IMR-90 (cell line): ENCODE measurements at regions not wholly inside any gene's neighbourhood (a gene's known extent, or its start where the extent isn't known, plus 50 kb on each side); places are given as distances from the start of the nearest gene placed in this dataset.

ENCODE experiments used
- ATAC-seq: fragments of 200-7000 bp; cut with Tn5 transposase; 2 replicates; pipeline ENCODE4 v1.9.1; 2020; ENCODE audit warnings: low read depth, mild to moderate bottlenecking, moderate library complexity
- BruUV-seq: library from RNA; stranded (reverse); fragments of 400-500 nt; replicated peaks from 2 replicates; lab custom pipeline; 2021; lab: Mats Ljungman, UMichigan
- CTCF ChIA-PET: fragments of 300-600 bp; formaldehyde crosslinking; extraction: SDS; loops from one replicate; lab custom pipeline; 2021; ENCODE audit warnings: antibody characterized with exemption; lab: Yijun Ruan, JAX
- POLR2A ChIA-PET: fragments of 300-600 bp; sonication (Branson Sonifier 250); formaldehyde crosslinking; loops from one replicate; lab custom pipeline; 2022; ENCODE audit warnings: antibody characterized with exemption; ENCODE audit not compliant: unreplicated experiment; lab: Charles Lee
- DNase-seq: peaks from one replicate; pipeline ENCODE4 v3.0.0; 2013
- H2AFZ ChIP-seq: replicated peaks from 2 replicates; pipeline ENCODE3; 2013; ENCODE audit warnings: low read length, mild to moderate bottlenecking; ENCODE audit not compliant: poor library complexity
- H2AK5ac ChIP-seq: 2 replicates; pipeline ENCODE4 v1.6.1; 2013; ENCODE audit warnings: low read depth, low read length, inconsistent platforms
- H2AK9ac ChIP-seq: replicated peaks from 2 replicates; pipeline ENCODE3; 2013; ENCODE audit warnings: mild to moderate bottlenecking, low read depth, low read length, moderate library complexity; ENCODE audit not compliant: poor library complexity
- H2BK120ac ChIP-seq: 2 replicates; pipeline ENCODE4 v1.6.1; 2013; ENCODE audit warnings: low read depth, low read length, inconsistent platforms
- H2BK15ac ChIP-seq: 3 replicates; pipeline ENCODE4 v1.6.1; 2013; ENCODE audit warnings: low read depth, low read length, inconsistent platforms
- H2BK20ac ChIP-seq: 2 replicates; pipeline ENCODE4 v1.6.1; 2013; ENCODE audit warnings: low read depth, mild to moderate bottlenecking, inconsistent platforms, low read length, moderate library complexity
- H2BK5ac ChIP-seq: 2 replicates; pipeline ENCODE4 v1.6.1; 2013; ENCODE audit warnings: mild to moderate bottlenecking, low read depth, low read length, inconsistent platforms; ENCODE audit not compliant: poor library complexity, severe bottlenecking
- H3K14ac ChIP-seq: replicated peaks from 2 replicates; pipeline ENCODE4 v1.6.1; 2013; ENCODE audit warnings: low read depth, low read length, inconsistent platforms
- H3K18ac ChIP-seq: 2 replicates; pipeline ENCODE4 v1.6.1; 2013; ENCODE audit warnings: low read depth, low read length, control low read depth
- H3K23ac ChIP-seq: 2 replicates; pipeline ENCODE4 v1.6.1; 2013; ENCODE audit warnings: low read depth, low read length, inconsistent platforms
- H3K27ac ChIP-seq: 2 replicates; pipeline ENCODE4 v1.5.1; 2013; ENCODE audit warnings: mild to moderate bottlenecking, control low read depth, low read length; ENCODE audit not compliant: insufficient read depth
- H3K27me3 ChIP-seq: 2 replicates; pipeline ENCODE4 v1.6.1; 2013; ENCODE audit warnings: low read length; ENCODE audit not compliant: control insufficient read depth, insufficient read depth
- H3K36me3 ChIP-seq: 2 replicates; pipeline ENCODE4 v1.6.1; 2013; ENCODE audit warnings: low read length, mixed read lengths; ENCODE audit not compliant: control insufficient read depth, insufficient read depth
- H3K4ac ChIP-seq: 2 replicates; pipeline ENCODE4 v1.6.1; 2013; ENCODE audit warnings: low read depth, low read length, inconsistent platforms
- H3K4me1 ChIP-seq: 2 replicates; pipeline ENCODE4 v1.6.1; 2013; ENCODE audit warnings: low read length, mixed read lengths; ENCODE audit not compliant: control insufficient read depth, insufficient read depth
- H3K4me2 ChIP-seq: 2 replicates; pipeline ENCODE4 v1.6.1; 2013; ENCODE audit warnings: low read depth, mild to moderate bottlenecking, control low read depth, low read length, moderate library complexity
- H3K4me3 ChIP-seq: 2 replicates; pipeline ENCODE4 v1.5.1; 2013; ENCODE audit warnings: low read depth, mild to moderate bottlenecking, control low read depth, low read length, moderate library complexity; ENCODE audit not compliant: insufficient read depth
- H3K56ac ChIP-seq: 2 replicates; pipeline ENCODE4 v1.6.1; 2013; ENCODE audit warnings: low read length, inconsistent platforms; ENCODE audit not compliant: insufficient read depth; ENCODE audit errors: extremely low read depth
- H3K79me1 ChIP-seq, 2 experiments: 2 replicates each; pipeline ENCODE4 v1.6.1; 2013; ENCODE audit warnings: low read length in 2 of 2, inconsistent platforms in 1 of 2, low read depth in 1 of 2
- H3K9ac ChIP-seq: 2 replicates; pipeline ENCODE4 v1.6.1; 2013; ENCODE audit warnings: low read depth, low read length, control low read depth
- H3K9me1 ChIP-seq: 2 replicates; pipeline ENCODE4 v1.6.1; 2013; ENCODE audit warnings: low read length, inconsistent platforms; ENCODE audit not compliant: insufficient read depth
- H3K9me3 ChIP-seq: 2 replicates; pipeline ENCODE4 v1.6.1; 2013; ENCODE audit warnings: low read length; ENCODE audit not compliant: control insufficient read depth, insufficient read depth
- H4K20me1 ChIP-seq: 2 replicates; pipeline ENCODE4 v1.6.1; 2013; ENCODE audit warnings: low read length, inconsistent platforms; ENCODE audit not compliant: insufficient read depth
- H4K5ac ChIP-seq: 2 replicates; pipeline ENCODE4 v1.6.1; 2013; ENCODE audit warnings: mild to moderate bottlenecking, low read depth, low read length, control low read depth
- H4K8ac ChIP-seq, 2 experiments: 2 replicates each; pipeline ENCODE4 v1.6.1; 2013; ENCODE audit warnings: low read depth in 2 of 2, low read length in 2 of 2, control low read depth in 1 of 2, inconsistent platforms in 1 of 2
- H4K91ac ChIP-seq: 2 replicates; pipeline ENCODE4 v1.6.1; 2013; ENCODE audit warnings: low read depth, low read length, inconsistent platforms; ENCODE audit not compliant: insufficient read depth
- BHLHE40 ChIP-seq: fragments of 150-350 bp; IDR thresholded peaks from 2 replicates; pipeline ENCODE4 v1.6.1; 2016; ENCODE audit warnings: mild to moderate bottlenecking, low read depth, low read length
- CEBPB ChIP-seq: IDR thresholded peaks from 2 replicates; pipeline ENCODE4 v1.6.1; 2012; ENCODE audit warnings: low read depth, low read length, improper control_type of control experiment
- CHD1 ChIP-seq: IDR thresholded peaks from 2 replicates; pipeline ENCODE4 v1.6.1; 2012; ENCODE audit warnings: low read depth, low read length, improper control_type of control experiment
- FOS ChIP-seq: fragments of 150-350 bp; IDR thresholded peaks from 2 replicates; pipeline ENCODE4 v1.6.1; 2016; ENCODE audit warnings: low read depth, low read length
- MAFK ChIP-seq: IDR thresholded peaks from 2 replicates; pipeline ENCODE4 v1.6.1; 2012; ENCODE audit warnings: low read depth, low read length, improper control_type of control experiment
- MAZ ChIP-seq: IDR thresholded peaks from 2 replicates; pipeline ENCODE4 v1.6.1; 2012; ENCODE audit warnings: low read depth, mild to moderate bottlenecking, low read length, improper control_type of control experiment, moderate library complexity, borderline replicate concordance
- MXI1 ChIP-seq: IDR thresholded peaks from 2 replicates; pipeline ENCODE4 v1.6.1; 2012; ENCODE audit warnings: low read depth, mild to moderate bottlenecking, low read length, moderate library complexity, borderline replicate concordance
- NFE2L2 ChIP-seq: fragments of 150-350 bp; IDR thresholded peaks from 2 replicates; pipeline ENCODE4 v1.6.1; 2016; ENCODE audit warnings: low read depth, mild to moderate bottlenecking, low read length
- POLR2A ChIP-seq: IDR thresholded peaks from 2 replicates; pipeline ENCODE4 v1.6.1; 2012; ENCODE audit warnings: mild to moderate bottlenecking, low read depth, low read length
- RAD21 ChIP-seq: IDR thresholded peaks from 2 replicates; pipeline ENCODE4 v1.6.1; 2012; ENCODE audit warnings: low read length, improper control_type of control experiment
- RCOR1 ChIP-seq: IDR thresholded peaks from 2 replicates; pipeline ENCODE4 v1.6.1; 2012; ENCODE audit warnings: mild to moderate bottlenecking, low read length, improper control_type of control experiment; ENCODE audit not compliant: insufficient replicate concordance
- RFX5 ChIP-seq: IDR thresholded peaks from 2 replicates; pipeline ENCODE4 v1.8.0; 2012; ENCODE audit warnings: low read depth, mild to moderate bottlenecking, low read length, moderate library complexity
- SMC3 ChIP-seq: fragments of 150-350 bp; IDR thresholded peaks from 2 replicates; pipeline ENCODE4 v1.6.1; 2016; ENCODE audit warnings: low read depth, mild to moderate bottlenecking, antibody characterized with exemption, low read length, moderate library complexity
- dilution Hi-C: fragments of 300-500 bp; cut with HindIII; formaldehyde crosslinking; loops from one replicate; pipeline ENCODE4 v1.14.3; 2018; ENCODE audit warnings: low sequenced_read_pairs; ENCODE audit not compliant: unreplicated experiment
- in situ Hi-C: fragments of 300-500 bp; cut with MboI; formaldehyde crosslinking; loops from 3 replicates; pipeline ENCODE4 v1.14.3; 2019; ENCODE audit warnings: low sequenced_read_pairs, inconsistent platforms, mixed read lengths
- intact Hi-C: fragments of 100-400 bp; cut with micrococcal nuclease; formaldehyde crosslinking; loops from 2 replicates; pipeline ENCODE4 v1.10.0; 2022
- TF ChIP-seq, protein P1 (sequence below): fragments of 150-350 bp; IDR thresholded peaks from 2 replicates; pipeline ENCODE4 v1.6.1; 2016; ENCODE audit warnings: low read depth, mild to moderate bottlenecking, low read length, moderate library complexity, borderline replicate concordance
- TF ChIP-seq, protein P2 (sequence below): conservative IDR thresholded peaks from 2 replicates; pipeline ENCODE4 v1.5.1; 2012; ENCODE audit warnings: mild to moderate bottlenecking, low read depth, low read length, improper control_type of control experiment
- TF ChIP-seq, protein P3 (sequence below): fragments of 150-350 bp; IDR thresholded peaks from 2 replicates; pipeline ENCODE4 v1.6.1; 2017; ENCODE audit warnings: mild to moderate bottlenecking, antibody characterized with exemption, low read length, low read depth

- Histone ChIP-seq H2BK120ac (no peak overlapping the region), H3K4ac (no peak overlapping the region), H4K20me1 (no peaks in the 10 kb centered on the region), H3K4me1 (no peaks in the 10 kb centered on the region), H3K27ac (no peak overlapping the region), H4K91ac (no peak overlapping the region), H3K14ac (no peak overlapping the region), H2AFZ (no peak overlapping the region), H2AK5ac (no peak overlapping the region), H2BK5ac (no peak overlapping the region), H3K4me3 (no peak overlapping the region), H2BK15ac (no peak overlapping the region), H3K23ac (no peak overlapping the region), H3K36me3 (no peaks in the 10 kb centered on the region), H4K8ac (no peak overlapping the region), H3K18ac (no peak overlapping the region), H3K56ac (no peak overlapping the region), H2AK9ac (no peak overlapping the region), H4K5ac (no peak overlapping the region), H2BK20ac (no peak overlapping the region), H3K9ac (no peak overlapping the region), H3K27me3 (no peaks in the 10 kb centered on the region), H3K9me3 (no peaks in the 10 kb centered on the region; the same call in 1 of the 2 replicates), H3K9me1 (no peaks in the 10 kb centered on the region), H3K4me2 (no peak overlapping the region), H3K79me1 (no peaks in the 10 kb centered on the region)
- ChIA-PET CTCF (no interaction called here), POLR2A (no interaction called here)
- dilution Hi-C loops (no loop called here), in situ Hi-C loops (no loop called here), intact Hi-C loops (no loop called here)
- BruUV-seq = no TSS peak
- DNase-seq (no peak), ATAC-seq (no peak)
- no peak for TF ChIP-seq FOS
- TF ChIP-seq CHD1 = no peak
- no peak for TF ChIP-seq RCOR1
- no peak for TF ChIP-seq MAFK
- TF ChIP-seq NFE2L2 = no peak
- TF ChIP-seq CEBPB = no peak
- no peak for TF ChIP-seq MXI1
- TF ChIP-seq, protein P1, sequence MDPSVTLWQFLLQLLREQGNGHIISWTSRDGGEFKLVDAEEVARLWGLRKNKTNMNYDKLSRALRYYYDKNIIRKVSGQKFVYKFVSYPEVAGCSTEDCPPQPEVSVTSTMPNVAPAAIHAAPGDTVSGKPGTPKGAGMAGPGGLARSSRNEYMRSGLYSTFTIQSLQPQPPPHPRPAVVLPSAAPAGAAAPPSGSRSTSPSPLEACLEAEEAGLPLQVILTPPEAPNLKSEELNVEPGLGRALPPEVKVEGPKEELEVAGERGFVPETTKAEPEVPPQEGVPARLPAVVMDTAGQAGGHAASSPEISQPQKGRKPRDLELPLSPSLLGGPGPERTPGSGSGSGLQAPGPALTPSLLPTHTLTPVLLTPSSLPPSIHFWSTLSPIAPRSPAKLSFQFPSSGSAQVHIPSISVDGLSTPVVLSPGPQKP = no peak
- TF ChIP-seq, protein P2, sequence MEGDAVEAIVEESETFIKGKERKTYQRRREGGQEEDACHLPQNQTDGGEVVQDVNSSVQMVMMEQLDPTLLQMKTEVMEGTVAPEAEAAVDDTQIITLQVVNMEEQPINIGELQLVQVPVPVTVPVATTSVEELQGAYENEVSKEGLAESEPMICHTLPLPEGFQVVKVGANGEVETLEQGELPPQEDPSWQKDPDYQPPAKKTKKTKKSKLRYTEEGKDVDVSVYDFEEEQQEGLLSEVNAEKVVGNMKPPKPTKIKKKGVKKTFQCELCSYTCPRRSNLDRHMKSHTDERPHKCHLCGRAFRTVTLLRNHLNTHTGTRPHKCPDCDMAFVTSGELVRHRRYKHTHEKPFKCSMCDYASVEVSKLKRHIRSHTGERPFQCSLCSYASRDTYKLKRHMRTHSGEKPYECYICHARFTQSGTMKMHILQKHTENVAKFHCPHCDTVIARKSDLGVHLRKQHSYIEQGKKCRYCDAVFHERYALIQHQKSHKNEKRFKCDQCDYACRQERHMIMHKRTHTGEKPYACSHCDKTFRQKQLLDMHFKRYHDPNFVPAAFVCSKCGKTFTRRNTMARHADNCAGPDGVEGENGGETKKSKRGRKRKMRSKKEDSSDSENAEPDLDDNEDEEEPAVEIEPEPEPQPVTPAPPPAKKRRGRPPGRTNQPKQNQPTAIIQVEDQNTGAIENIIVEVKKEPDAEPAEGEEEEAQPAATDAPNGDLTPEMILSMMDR = no peak
- TF ChIP-seq SMC3 = no peak
- no peak for TF ChIP-seq BHLHE40
- no peak for TF ChIP-seq RFX5
- no peak for TF ChIP-seq RAD21
- TF ChIP-seq MAZ = no peak
- TF ChIP-seq, protein P3, sequence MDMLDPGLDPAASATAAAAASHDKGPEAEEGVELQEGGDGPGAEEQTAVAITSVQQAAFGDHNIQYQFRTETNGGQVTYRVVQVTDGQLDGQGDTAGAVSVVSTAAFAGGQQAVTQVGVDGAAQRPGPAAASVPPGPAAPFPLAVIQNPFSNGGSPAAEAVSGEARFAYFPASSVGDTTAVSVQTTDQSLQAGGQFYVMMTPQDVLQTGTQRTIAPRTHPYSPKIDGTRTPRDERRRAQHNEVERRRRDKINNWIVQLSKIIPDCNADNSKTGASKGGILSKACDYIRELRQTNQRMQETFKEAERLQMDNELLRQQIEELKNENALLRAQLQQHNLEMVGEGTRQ = no peak
- no peak for TF ChIP-seq POLR2A
Measured at GRCh38 chr5:99940540-99940939, 594.6 kb upstream of the FAM174A start.
